NCI-H446 treated with DMSO at 0.1 percent for 48 hours (cell line): ENCODE measurements at regions not wholly inside any gene's neighbourhood (a gene's known extent, or its start where the extent isn't known, plus 50 kb on each side); places are given as distances from the start of the nearest gene placed in this dataset.

ENCODE experiments used
- DNase-seq: peaks from one replicate; lab custom pipeline; 2025; lab: John Stamatoyannopoulos, UW

GRCh38 chr19:28840891-28841290 is 372.1 kb downstream of the UQCRFS1 start:
- DNase-seq: no peak

DNA sequence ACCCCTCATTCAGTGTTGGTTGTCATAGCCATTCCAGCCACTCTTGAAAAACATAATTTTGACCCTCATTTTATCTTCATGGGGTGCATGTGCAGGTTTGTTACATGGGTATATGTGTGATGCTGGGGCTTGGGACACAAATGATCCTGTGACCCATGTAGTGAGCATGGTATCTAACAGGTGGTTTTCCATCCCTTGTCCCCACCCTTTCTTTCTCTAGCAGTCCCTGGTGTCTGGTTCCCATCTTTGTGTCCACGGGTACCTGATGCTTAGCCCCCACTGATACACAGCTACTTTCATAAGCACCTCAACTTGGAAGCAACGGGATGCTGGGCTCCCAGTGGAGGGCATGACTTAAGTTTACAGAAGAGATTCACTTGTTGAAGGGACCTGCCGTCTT is 373.5 kb downstream of the UQCRFS1 start:
- no peak for DNase-seq

DNA sequence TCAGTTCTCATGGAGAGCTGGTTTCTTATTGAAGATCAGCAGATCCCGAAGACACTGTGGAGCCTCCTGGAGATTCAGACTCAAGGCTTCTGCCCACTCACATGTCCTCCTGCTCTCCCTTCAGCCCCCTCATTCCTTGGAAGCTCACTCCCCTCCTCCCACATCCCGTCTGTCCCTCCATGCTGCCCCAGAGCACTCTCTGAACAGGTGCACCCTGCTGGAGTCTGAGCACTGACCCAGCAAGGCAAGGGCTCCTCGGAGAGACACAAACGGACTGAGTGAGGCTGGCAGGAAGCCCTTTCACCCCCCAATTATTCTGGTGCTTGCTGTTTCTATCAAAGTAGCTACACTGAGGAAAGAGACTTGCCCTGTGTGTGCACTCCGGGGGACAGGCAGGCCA is 374.0 kb downstream of the UQCRFS1 start:
- no peak for DNase-seq

DNA sequence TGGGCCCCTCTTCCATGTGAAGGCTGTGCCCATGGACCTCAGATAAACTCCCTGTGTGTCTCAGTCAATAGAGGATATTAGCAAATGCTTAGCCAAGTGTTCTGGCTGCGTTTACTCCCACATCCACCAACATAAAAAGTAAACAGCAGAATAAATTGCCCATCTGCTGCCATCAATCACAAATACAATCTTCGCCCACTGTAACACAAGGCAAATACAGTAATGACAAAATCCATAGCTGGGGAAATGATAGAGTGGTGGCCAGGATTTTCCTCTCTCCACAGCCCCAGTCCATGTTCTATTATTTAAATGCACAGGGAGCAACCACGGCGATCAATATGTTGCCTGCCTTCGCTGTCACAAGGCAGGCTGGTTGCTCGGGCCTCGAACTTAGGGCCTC is 376.5 kb downstream of the UQCRFS1 start:
- no peak for DNase-seq

DNA sequence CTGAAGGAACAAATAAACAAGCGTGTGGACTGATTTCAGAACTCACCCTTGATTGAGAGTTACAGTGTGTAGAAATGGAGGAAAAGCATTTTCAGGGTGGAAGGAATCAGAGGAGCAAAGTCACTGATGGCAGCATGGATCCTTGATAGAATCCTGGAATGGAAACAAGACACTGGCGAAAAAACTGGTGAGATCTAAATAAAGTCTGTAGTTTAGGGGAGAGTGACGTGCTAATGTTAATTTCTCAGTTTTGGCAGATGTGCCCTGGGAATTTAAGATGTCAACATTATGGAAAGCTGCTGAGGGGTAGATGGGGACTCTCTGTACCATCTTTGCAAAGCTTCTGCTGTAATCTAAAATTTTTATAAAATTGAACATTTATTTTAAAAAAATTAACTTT is 378.0 kb downstream of the UQCRFS1 start:
- DNase-seq: no peak

DNA sequence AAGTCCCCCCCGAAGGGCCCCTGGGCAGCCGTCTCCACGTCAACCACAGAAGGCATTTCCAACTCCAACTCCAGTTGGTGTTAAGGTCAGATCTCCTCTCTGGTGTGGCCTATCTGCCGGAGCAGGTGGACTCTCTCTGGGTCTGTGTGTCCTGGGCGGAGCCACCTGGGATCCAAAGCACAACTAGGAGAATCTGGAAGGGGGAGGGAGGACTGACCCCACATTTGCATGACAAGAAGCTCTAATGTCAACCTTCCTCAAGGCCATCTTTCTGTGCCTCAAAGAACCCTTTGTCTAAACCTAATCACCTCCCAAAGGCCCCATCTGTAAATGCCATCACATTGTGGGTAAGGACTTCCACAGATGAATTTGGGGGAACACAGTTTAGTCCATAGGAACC is 381.5 kb downstream of the UQCRFS1 start:
- no peak for DNase-seq

- no peak for DNase-seq
Observed at GRCh38 chr19:28829762-28830161, 383.2 kb downstream of the UQCRFS1 start.

GRCh38 chr19:28829359-28829758 is 383.6 kb downstream of the UQCRFS1 start:
- no peak for DNase-seq

DNA sequence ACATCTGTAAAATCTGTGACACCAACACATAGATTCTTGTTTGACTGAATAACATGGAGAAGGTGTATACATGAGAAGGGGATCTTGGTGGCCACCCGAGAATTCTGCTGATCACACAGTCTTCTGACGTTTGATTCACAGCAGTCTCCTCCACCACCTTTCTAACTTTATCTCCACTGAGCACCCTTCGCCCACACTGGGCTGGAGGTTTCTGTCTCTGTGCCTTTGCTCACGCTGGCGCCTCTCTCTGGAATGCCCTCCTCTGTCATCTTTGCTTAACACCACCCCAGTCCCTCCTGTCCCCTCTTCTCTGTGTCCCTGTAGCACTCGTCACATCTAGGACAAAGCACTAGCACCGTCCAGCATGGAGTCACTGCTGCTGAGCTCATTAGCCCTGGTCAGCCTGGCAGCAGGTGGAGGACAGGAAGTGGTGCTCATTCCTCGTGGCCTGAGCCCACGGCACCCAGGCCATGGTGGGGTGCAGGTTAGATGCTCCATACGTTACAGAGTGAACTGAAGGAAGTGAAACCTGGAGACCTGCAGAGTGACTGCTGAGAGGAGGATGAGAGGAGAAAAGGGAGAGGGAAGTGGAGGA is 384.6 kb downstream of the UQCRFS1 start:
- DNase-seq: no peak

- no peak for DNase-seq
Observed at GRCh38 chr19:28827382-28827781, 385.6 kb downstream of the UQCRFS1 start.

DNA sequence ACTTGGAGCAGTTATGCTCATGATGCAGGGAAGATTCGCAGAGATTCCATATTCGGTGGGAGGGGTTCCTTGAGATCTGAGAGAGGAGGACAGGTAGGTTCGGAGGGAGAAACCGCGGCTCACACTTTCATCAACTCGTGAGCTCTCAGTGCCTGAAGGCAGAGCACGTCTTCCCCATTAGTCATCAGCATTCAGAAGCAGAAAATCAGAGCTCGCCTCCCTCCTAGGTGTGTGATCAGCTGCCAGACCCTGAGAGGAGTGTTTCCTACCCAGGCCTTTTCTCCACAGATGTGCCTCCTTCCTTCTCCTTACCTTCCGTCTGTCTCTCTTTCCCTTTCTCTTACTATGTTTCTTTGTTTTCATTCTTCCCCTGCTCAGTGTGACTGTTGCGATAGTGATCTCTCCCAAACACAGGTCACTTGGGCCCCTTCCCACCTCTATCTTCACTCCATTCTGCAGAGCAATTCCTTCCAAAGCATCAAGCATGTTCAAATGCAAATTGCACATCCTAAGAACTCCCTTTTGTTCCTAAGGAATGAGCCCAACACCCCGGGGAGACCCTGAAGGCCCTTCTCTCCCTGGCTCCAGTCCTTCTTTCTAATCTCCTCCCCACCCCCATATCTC is 389.5 kb downstream of the UQCRFS1 start:
- DNase-seq: no peak

DNA sequence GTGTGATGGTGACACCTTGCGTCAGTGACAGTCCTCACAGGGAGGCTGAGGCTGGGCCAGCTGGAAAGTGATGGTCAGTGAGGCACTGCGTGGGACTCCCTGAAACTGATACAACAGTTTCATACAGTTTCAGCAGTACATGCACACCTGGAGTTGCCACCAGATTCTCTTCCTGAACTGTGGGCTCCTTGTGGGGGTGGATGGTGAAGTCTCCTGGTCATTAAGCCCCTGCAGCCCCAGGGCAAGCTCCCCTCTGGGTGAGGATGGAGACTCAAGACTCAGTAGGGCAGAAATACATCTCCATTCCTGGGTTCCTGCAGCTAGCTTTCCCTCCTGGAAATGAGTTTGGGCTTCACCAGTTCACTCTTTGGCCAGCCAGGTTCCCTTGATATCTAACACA is 392.7 kb downstream of the UQCRFS1 start:
- no peak for DNase-seq

GRCh38 chr19:28815257-28815656 is 397.7 kb downstream of the UQCRFS1 start:
- no peak for DNase-seq

GRCh38 chr19:28794301-28794700 is 418.6 kb downstream of the UQCRFS1 start:
- DNase-seq: no peak

GRCh38 chr19:28793391-28794168 is 419.4 kb downstream of the UQCRFS1 start:
- DNase-seq: no peak

DNA sequence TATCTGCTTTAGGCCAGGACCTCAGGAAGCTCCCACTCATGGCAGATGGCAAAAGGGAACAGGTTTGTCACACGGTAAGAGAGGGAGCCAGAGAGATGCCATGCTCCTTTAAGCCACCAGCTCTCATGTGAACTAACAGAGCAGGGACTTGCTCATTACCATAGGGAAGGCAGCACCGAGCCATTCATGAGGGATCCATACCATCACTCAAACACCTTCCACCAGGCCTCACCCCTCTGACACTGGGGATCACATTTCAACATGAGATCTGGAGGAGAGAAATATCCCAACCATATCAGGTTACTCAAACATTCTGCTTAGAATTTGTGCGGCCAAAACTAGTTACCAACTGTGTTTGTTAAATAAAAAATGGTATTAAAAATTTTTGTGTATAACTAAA is 427.0 kb downstream of the UQCRFS1 start:
- no peak for DNase-seq

GRCh38 chr19:28764066-28764465 is 448.9 kb downstream of the UQCRFS1 start:
- DNase-seq: no peak

GRCh38 chr19:28746478-28746877 is 466.5 kb downstream of the UQCRFS1 start:
- DNase-seq: no peak

GRCh38 chr19:28744943-28745342 is 468.0 kb downstream of the UQCRFS1 start:
- no peak for DNase-seq

- no peak for DNase-seq
Observed at GRCh38 chr19:28744014-28744413, 468.9 kb downstream of the UQCRFS1 start.

GRCh38 chr19:28737021-28737895 is 475.7 kb downstream of the UQCRFS1 start:
- DNase-seq: no peak

- no peak for DNase-seq
Observed at GRCh38 chr19:28736528-28736927, 476.4 kb downstream of the UQCRFS1 start.
